Astrocyte of the spinal cord (primary cell): ENCODE measurements at regions not wholly inside any gene's neighbourhood (a gene's known extent, or its start where the extent isn't known, plus 50 kb on each side); places are given as distances from the start of the nearest gene placed in this dataset.

ENCODE experiments used
- DNase-seq: peaks from one replicate; pipeline ENCODE4 v3.0.0; 2011; ENCODE audit warnings: low read depth, low spot score
- H3K4me3 ChIP-seq: 2 replicates; pipeline ENCODE4 v1.5.1; 2011; ENCODE audit warnings: low read depth, mild to moderate bottlenecking, low read length, moderate library complexity
- in situ Hi-C: cut with HindIII; loops from 2 replicates; pipeline ENCODE4 v1.10.0; 2017; ENCODE audit warnings: low sequenced_read_pairs
- TF ChIP-seq, protein P1 (sequence below): IDR thresholded peaks from 2 replicates; pipeline ENCODE4 v1.5.1; 2012; ENCODE audit warnings: low read depth, mild to moderate bottlenecking, low read length, inconsistent platforms

GRCh38 chr18:22836932-22837331 is 96.2 kb upstream of the RBBP8 start:
- DNase-seq = no peak
- in situ Hi-C loops = no loop called here
- no peak overlapping the region for H3K4me3 ChIP-seq
- TF ChIP-seq, protein P1, sequence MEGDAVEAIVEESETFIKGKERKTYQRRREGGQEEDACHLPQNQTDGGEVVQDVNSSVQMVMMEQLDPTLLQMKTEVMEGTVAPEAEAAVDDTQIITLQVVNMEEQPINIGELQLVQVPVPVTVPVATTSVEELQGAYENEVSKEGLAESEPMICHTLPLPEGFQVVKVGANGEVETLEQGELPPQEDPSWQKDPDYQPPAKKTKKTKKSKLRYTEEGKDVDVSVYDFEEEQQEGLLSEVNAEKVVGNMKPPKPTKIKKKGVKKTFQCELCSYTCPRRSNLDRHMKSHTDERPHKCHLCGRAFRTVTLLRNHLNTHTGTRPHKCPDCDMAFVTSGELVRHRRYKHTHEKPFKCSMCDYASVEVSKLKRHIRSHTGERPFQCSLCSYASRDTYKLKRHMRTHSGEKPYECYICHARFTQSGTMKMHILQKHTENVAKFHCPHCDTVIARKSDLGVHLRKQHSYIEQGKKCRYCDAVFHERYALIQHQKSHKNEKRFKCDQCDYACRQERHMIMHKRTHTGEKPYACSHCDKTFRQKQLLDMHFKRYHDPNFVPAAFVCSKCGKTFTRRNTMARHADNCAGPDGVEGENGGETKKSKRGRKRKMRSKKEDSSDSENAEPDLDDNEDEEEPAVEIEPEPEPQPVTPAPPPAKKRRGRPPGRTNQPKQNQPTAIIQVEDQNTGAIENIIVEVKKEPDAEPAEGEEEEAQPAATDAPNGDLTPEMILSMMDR = no peak

GRCh38 chr18:22838221-22838620 is 94.9 kb upstream of the RBBP8 start:
- in situ Hi-C loops = no loop called here
- H3K4me3 ChIP-seq = no peak overlapping the region
- TF ChIP-seq, protein P1 = no peak
- no peak for DNase-seq

GRCh38 chr18:22838639-22839277 is 94.4 kb upstream of the RBBP8 start:
- DNase-seq = no peak
- TF ChIP-seq, protein P1 = no peak
- H3K4me3 ChIP-seq = no peak overlapping the region
- in situ Hi-C loops = no loop called here

DNA sequence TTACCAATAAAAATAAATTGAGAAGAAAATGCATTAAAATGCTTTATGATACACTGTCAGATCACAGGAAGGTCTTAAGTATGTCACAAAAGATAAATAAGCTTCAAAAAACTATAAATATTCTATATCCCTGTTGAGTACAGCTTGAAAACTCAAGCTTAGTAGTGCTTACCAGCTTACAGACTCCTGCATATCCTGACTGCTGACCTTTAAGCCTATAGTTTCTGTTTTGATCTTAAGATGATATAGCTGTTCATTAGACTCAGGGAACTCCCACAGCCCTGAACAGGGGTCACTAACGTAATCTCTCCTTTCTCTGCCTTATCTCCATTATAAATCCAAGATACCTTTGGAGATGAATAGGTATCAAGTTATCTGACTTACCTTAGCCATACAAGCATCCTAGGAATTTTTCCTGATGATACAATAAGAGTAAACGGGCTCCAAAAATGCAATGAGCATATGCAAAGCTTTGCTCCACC is 93.7 kb upstream of the RBBP8 start:
- TF ChIP-seq, protein P1 = no peak
- H3K4me3 ChIP-seq = no peak overlapping the region
- no peak for DNase-seq
- in situ Hi-C loops = no loop called here

DNA sequence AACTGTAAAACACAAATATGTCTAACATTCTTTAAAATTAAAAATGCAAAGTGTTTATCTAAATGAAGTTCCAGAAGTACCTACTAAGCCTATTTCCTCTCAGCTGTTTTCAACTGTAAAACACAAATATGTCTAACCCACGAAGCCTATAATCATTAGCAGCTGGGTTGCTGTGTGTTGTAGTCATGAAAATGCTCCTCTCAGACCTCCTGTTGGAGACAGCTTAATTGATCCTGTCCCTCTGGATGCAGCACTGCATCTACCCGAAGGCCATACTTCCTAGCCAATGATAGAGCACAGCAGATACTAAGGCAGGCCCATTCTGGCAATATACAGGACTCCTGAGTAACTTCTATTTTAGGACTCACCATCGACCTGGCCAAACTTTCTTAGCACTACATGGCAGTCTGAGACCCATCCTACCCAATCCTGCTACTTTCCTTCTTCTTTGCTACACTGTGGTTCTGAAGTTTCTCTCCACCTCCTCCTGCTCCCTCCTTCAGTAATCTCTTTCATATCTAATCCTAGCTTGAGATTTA is 92.5 kb upstream of the RBBP8 start:
- H3K4me3 ChIP-seq = no peak overlapping the region
- in situ Hi-C loops = no loop called here
- no peak for DNase-seq
- TF ChIP-seq, protein P1 = no peak

GRCh38 chr18:22841840-22842239 is 91.3 kb upstream of the RBBP8 start:
- TF ChIP-seq, protein P1 = no peak
- peak; percentile 36 for DNase-seq
- H3K4me3 ChIP-seq = no peak overlapping the region
- in situ Hi-C loops = no loop called here
